ENCODE measurements at regions not wholly inside any gene's neighbourhood (a gene's known extent, or its start where the extent isn't known, plus 50 kb on each side); places are given as distances from the start of the nearest gene placed in this dataset.

DNA sequence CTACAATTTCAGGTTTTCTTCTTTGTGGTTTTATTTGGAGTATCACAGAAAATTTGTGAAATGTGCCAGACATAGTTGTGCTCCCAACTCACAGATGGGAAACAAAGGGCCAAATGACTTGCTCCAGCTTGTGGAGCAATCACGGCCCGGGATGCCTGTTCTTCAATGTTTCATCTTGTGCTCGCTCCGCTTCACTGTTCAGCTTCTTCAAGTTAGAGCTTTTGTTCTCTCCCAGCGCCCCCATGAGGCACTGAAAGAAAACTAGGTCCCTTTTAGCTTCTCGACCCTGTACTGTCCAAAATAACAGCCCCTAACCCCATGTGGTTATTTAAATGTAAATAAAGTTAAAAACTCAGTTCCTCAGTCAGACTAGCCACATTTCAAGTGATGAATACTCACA, 187.9 kb upstream of the STXBP6 start:
- Histone ChIP-seq H3K4me3 (IDR thresholded peaks at IDR 0.05; ENCODE audit: insufficient read depth, low read depth, low read length) (no peak overlapping the region), H3K36me3 (ENCODE audit: insufficient read depth) (no peaks in the 10 kb centered on the region), H2AFZ (ENCODE audit: low read depth) (no peak overlapping the region), H3K4me1 (ENCODE audit: low read depth, poor library complexity, severe bottlenecking) (no peaks in the 10 kb centered on the region), H3K27me3 (ENCODE audit: insufficient read depth, low read depth) (no peaks in the 10 kb centered on the region), H4K20me1 (ENCODE audit: insufficient read depth) (no peaks in the 10 kb centered on the region), H3K4me2 (no peak overlapping the region), H3K9ac (no peak overlapping the region), H3K27ac (no peak overlapping the region), H3K79me2 (ENCODE audit: insufficient read depth, low read depth) (no peaks in the 10 kb centered on the region)
- TF ChIP-seq, protein P1, sequence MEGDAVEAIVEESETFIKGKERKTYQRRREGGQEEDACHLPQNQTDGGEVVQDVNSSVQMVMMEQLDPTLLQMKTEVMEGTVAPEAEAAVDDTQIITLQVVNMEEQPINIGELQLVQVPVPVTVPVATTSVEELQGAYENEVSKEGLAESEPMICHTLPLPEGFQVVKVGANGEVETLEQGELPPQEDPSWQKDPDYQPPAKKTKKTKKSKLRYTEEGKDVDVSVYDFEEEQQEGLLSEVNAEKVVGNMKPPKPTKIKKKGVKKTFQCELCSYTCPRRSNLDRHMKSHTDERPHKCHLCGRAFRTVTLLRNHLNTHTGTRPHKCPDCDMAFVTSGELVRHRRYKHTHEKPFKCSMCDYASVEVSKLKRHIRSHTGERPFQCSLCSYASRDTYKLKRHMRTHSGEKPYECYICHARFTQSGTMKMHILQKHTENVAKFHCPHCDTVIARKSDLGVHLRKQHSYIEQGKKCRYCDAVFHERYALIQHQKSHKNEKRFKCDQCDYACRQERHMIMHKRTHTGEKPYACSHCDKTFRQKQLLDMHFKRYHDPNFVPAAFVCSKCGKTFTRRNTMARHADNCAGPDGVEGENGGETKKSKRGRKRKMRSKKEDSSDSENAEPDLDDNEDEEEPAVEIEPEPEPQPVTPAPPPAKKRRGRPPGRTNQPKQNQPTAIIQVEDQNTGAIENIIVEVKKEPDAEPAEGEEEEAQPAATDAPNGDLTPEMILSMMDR (conservative IDR thresholded peaks at IDR 0.05; ENCODE audit: low read depth, low read length) = no peak

DNA sequence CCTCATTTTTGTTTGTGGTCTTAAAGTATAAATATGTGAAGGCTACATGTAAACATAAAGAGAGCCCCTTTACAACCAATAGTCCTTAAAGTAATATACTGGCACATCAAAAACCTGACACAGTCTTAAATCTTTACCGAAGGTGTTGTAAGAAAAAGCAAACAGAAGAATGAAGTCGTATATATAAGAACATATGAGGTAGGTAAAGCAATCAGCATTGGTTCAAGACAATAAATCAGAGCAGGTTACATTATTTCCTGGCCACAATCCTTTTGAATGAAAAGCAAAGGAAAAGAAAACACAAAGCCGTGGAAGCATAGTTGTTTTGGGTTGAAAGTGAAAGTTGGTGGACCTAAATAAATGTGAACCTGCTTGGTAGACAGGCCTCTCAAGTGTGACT, 183.7 kb upstream of the STXBP6 start:
- Histone ChIP-seq H2AFZ (ENCODE audit: low read depth) (no peak overlapping the region), H3K27me3 (ENCODE audit: insufficient read depth, low read depth) (no peaks in the 10 kb centered on the region), H3K27ac (no peak overlapping the region), H3K79me2 (ENCODE audit: insufficient read depth, low read depth) (no peaks in the 10 kb centered on the region), H3K4me2 (no peak overlapping the region), H4K20me1 (ENCODE audit: insufficient read depth) (no peaks in the 10 kb centered on the region), H3K36me3 (ENCODE audit: insufficient read depth) (no peaks in the 10 kb centered on the region), H3K4me1 (ENCODE audit: low read depth, poor library complexity, severe bottlenecking) (no peaks in the 10 kb centered on the region), H3K4me3 (IDR thresholded peaks at IDR 0.05; ENCODE audit: insufficient read depth, low read depth, low read length) (no peak overlapping the region), H3K9ac (no peak overlapping the region)
- TF ChIP-seq, protein P1 (conservative IDR thresholded peaks at IDR 0.05; ENCODE audit: low read depth, low read length) = no peak

DNA sequence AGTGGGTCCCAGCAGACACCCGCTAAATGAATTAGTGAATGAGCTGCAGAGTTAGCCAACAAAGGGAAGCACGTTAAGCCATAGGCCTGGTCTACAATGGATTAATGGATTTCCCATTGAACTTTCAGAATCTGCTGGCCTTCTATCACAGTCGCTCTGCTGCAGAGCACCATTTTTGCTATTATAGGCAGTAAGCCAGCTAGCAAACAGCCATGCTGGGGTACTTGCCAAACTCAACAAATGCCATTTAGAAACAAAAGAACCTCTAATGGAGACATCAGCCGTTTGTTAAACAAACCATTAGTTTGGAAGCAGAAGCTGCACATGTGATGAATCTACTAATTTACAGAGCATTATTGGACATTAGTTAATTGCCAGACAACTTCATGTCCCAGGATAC, 181.1 kb upstream of the STXBP6 start:
- H2AFZ ChIP-seq (ENCODE audit: low read depth) = no peak overlapping the region
- H3K79me2 ChIP-seq (ENCODE audit: insufficient read depth, low read depth) = no peaks in the 10 kb centered on the region
- no peak overlapping the region for H3K4me3 ChIP-seq (IDR thresholded peaks at IDR 0.05; ENCODE audit: insufficient read depth, low read depth, low read length)
- TF ChIP-seq, protein P1 (conservative IDR thresholded peaks at IDR 0.05; ENCODE audit: low read depth, low read length) = no peak
- H3K4me1 ChIP-seq (ENCODE audit: low read depth, poor library complexity, severe bottlenecking) = no peaks in the 10 kb centered on the region
- no peaks in the 10 kb centered on the region for H4K20me1 ChIP-seq (ENCODE audit: insufficient read depth)
- H3K4me2 ChIP-seq = no peak overlapping the region
- no peak overlapping the region for H3K27ac ChIP-seq
- no peaks in the 10 kb centered on the region for H3K36me3 ChIP-seq (ENCODE audit: insufficient read depth)
- no peaks in the 10 kb centered on the region for H3K27me3 ChIP-seq (ENCODE audit: insufficient read depth, low read depth)
- no peak overlapping the region for H3K9ac ChIP-seq

DNA sequence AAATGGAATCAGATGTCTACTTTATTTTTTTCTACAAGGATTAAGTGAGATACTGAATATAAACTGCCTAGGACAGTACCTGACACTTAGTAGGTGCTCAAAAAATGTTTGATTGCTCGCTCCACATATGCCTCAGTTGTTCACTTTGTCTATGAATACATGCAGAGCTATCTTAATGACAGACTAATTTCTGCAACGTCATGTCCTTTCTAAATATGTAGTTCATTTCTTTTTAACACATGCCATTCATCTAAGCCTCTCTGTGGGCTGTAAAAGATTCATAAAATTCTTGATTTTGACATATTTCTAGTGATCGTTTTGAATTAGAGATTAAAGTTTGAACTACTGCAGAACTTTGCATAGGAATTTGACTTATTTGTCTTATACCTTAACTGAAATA, 176.3 kb upstream of the STXBP6 start:
- Histone ChIP-seq H3K27ac (no peak overlapping the region), H4K20me1 (ENCODE audit: insufficient read depth) (no peaks in the 10 kb centered on the region), H3K4me1 (ENCODE audit: low read depth, poor library complexity, severe bottlenecking) (no peaks in the 10 kb centered on the region), H3K4me2 (no peak overlapping the region), H3K36me3 (ENCODE audit: insufficient read depth) (no peaks in the 10 kb centered on the region), H3K9ac (no peak overlapping the region), H3K4me3 (IDR thresholded peaks at IDR 0.05; ENCODE audit: insufficient read depth, low read depth, low read length) (no peak overlapping the region), H3K79me2 (ENCODE audit: insufficient read depth, low read depth) (no peaks in the 10 kb centered on the region), H3K27me3 (ENCODE audit: insufficient read depth, low read depth) (no peaks in the 10 kb centered on the region), H2AFZ (ENCODE audit: low read depth) (no peak overlapping the region)
- TF ChIP-seq, protein P1 (conservative IDR thresholded peaks at IDR 0.05; ENCODE audit: low read depth, low read length) = no peak

DNA sequence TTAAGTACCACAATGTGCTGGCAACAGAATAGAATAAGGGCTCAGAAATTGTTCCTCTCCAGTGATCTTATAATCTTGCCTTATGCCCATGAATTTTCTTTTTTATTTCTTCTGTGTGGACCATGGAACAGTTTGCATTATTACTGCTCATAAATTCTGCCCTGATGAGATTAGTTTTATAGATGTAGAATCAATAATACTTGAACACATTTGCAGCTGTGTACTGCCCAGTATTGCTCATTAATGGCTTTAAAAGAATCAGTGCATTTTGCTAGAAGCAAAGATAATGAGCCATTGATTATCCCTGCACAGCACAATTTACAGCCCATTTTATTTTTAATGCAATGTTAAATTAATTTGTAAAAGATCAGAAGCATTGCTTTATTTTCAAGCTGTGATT, 172.3 kb upstream of the STXBP6 start:
- no peak overlapping the region for H3K27ac ChIP-seq
- no peaks in the 10 kb centered on the region for H3K27me3 ChIP-seq (ENCODE audit: insufficient read depth, low read depth)
- H3K79me2 ChIP-seq (ENCODE audit: insufficient read depth, low read depth) = no peaks in the 10 kb centered on the region
- H3K9ac ChIP-seq = no peak overlapping the region
- no peaks in the 10 kb centered on the region for H4K20me1 ChIP-seq (ENCODE audit: insufficient read depth)
- H3K4me3 ChIP-seq (IDR thresholded peaks at IDR 0.05; ENCODE audit: insufficient read depth, low read depth, low read length) = no peak overlapping the region
- H2AFZ ChIP-seq (ENCODE audit: low read depth) = no peak overlapping the region
- no peaks in the 10 kb centered on the region for H3K36me3 ChIP-seq (ENCODE audit: insufficient read depth)
- TF ChIP-seq, protein P1 (conservative IDR thresholded peaks at IDR 0.05; ENCODE audit: low read depth, low read length) = no peak
- H3K4me2 ChIP-seq = no peak overlapping the region
- no peaks in the 10 kb centered on the region for H3K4me1 ChIP-seq (ENCODE audit: low read depth, poor library complexity, severe bottlenecking)
